Fibroblast of peridontal ligament (primary cell): ENCODE measurements at regions not wholly inside any gene's neighbourhood (a gene's known extent, or its start where the extent isn't known, plus 50 kb on each side); places are given as distances from the start of the nearest gene placed in this dataset.

Experiments
- DNase-seq: peaks from one replicate; pipeline ENCODE4 v3.0.0-alpha.2; 2010; ENCODE audit errors: extremely low read depth

DNA sequence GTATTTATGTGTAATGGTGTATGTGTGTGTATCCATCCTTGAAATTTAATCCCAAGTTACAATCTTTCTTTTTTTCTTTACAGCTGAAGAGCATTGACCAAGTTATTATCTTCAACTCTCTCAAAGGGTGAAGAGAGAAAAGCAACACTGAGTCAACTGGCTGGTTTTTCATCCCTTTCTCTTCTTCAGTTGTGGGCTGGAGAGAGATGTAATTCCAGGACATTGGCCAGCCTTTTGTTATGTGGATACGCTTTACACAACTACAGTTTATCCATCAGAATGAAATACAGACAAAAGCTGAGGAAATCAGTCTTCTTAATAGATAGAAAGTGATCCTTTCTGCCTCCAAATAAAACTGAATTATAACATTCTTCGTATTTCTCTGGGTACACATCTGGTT lies 357.0 kb upstream of the NCAM2 start:
- no peak for DNase-seq

DNA sequence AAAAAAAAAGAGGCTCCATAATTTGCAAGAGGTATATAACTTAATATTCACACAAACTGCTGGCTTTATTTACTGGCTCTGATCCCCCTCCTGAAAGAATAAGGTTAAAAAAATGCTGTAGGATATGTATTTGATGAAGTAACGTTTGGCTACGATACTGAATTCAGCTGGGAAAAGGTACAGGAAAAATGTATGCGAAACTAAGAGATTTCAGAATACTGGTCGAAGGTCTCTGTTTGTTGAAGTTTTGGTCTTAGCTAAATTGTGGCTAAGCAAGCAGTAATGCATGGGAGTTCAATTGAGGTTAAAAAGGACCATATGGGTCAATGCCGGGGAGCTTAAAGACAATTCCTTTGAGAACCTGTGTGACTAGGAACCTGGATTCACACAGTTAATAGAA lies 355.5 kb upstream of the NCAM2 start:
- DNase-seq, result no peak

GRCh38 chr21:20644552-20644951 lies 353.7 kb upstream of the NCAM2 start:
- DNase-seq, result no peak

DNA sequence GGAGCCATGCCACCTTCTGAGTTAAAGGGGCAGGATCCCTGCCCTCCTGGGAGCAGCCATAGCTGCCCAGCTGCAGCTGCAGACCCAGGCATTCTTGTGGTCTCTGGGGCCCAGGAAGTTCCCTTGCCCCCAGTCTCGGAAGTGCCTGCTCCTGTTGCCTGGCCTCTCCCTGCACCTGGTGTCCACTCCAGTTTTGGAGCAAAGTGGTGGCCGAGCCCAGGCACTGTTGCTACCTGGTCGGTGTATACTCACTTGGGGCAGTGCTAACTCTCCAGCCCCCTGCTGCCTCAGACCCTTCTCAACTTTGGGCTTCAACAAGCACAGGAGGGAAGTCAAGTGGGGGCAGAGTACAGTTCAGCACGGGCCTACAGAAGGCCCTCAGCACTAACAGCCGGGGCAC lies 352.9 kb upstream of the NCAM2 start:
- DNase-seq, result no peak

GRCh38 chr21:20646431-20647165 lies 351.6 kb upstream of the NCAM2 start:
- no peak for DNase-seq

DNA sequence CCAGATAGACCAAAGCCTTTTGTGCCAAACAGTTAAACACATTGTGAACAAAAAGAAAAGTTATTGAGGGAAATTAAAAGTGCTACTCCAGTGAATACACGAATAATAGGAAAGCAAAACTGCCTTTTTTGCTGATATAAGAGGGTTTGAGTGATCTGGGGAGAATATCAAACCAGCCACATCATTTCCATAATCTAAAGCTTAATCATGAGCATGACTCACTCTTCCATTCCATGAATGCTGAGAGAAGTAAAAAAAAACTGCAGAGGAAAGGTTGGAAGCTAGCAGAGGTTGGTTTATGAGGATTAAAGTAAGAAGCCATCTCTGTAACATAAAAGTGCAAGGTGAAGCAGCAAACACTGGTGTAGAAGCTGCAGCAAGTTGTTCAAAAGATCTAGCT lies 350.6 kb upstream of the NCAM2 start:
- DNase-seq, result no peak

- no peak for DNase-seq
Measured at GRCh38 chr21:20649231-20649630, 349.0 kb upstream of the NCAM2 start.

DNA sequence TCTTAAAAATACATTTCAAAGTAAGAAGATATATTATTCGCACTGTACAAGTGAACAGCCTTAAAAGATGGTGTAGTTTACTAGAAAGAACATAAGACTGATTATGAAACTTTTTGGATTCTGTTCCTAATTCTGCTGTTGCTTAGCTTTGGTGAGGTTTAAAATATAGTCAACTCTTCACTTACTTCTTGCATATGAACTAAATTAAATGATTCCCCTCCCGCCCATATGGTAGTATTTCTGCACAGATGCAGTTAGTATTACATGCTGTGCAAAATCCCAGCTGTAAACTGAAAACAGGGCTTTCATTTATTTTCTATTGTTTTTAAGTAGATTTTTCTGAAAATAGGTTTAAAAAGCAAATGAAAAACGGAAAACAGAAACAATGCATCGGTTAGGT lies 345.4 kb upstream of the NCAM2 start:
- DNase-seq, result no peak

- no peak for DNase-seq
Measured at GRCh38 chr21:20661246-20661645, 337.0 kb upstream of the NCAM2 start.

DNA sequence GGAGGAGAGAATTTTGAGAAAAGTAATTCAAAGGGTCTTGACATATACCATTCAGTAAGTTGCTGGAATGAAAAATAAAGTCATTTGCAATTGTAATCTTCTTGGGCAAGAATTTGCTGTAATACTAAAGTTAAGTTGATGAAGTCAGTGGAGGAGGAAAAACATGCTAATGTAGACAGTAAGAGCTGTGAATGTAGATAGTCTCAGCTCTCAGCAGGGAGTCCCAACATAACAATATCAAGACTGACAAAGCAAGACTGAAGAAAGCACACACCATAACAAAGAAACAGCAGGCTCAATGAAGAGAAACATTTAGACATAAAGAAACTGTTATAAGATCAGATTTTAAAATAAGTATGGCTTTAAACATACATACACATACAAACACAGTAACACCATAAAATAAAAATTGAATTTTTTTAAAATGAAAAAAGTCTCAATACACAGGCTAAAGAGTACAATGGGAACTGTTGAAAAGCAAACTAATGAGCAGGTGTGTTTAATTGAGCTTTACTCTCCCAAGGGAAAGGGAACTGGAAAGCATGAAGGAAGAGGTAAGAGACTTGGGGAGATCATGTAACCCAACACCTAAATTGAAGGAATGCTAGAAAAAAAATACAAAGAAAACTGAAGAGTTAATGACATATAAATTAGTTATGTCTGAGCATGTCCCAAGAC lies 336.3 kb upstream of the NCAM2 start:
- DNase-seq, result no peak

DNA sequence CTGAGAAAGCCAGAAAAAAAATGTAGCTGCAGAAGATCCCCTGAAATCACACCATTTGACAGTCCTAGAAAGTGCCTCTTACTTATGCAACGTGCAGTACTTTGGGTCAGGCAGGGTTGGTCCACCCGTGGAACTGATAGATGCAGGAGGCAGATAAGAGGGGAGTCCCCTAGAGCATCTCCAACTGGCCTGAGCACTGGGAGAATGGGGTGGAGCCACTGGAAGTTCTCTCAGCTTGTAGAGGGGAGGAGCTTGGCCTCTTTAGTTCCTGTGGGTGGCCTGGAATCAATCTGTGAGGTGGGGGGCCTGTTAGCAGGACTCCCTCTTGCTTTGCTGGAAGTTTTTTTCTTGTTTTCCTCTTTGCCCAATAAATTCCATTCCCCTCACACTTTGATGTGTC lies 335.7 kb upstream of the NCAM2 start:
- DNase-seq, result no peak

- DNase-seq, result no peak
Measured at GRCh38 chr21:20667931-20668330, 330.3 kb upstream of the NCAM2 start.

GRCh38 chr21:20685475-20685874 lies 312.7 kb upstream of the NCAM2 start:
- no peak for DNase-seq

DNA sequence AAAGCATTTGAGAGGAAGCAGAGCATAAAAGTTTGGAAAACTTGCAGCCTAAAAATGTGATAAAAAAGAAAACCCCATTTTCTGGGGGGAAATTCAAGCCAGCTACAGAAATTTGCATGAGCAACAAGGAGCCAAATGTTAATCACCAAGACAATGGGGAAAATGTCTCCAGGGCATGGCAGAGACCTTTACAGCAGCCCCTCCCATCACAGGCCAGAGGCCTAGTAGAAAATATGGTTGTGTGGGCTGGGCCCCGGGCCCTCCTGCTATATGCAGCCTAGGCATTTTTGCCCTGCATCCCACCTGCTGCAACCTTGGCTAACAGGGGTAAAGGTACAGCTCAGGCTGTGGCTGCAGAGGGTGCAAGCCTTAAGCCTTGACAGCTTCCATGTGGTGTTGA lies 299.6 kb upstream of the NCAM2 start:
- DNase-seq, result no peak

GRCh38 chr21:20701235-20701634 lies 297.0 kb upstream of the NCAM2 start:
- no peak for DNase-seq

DNA sequence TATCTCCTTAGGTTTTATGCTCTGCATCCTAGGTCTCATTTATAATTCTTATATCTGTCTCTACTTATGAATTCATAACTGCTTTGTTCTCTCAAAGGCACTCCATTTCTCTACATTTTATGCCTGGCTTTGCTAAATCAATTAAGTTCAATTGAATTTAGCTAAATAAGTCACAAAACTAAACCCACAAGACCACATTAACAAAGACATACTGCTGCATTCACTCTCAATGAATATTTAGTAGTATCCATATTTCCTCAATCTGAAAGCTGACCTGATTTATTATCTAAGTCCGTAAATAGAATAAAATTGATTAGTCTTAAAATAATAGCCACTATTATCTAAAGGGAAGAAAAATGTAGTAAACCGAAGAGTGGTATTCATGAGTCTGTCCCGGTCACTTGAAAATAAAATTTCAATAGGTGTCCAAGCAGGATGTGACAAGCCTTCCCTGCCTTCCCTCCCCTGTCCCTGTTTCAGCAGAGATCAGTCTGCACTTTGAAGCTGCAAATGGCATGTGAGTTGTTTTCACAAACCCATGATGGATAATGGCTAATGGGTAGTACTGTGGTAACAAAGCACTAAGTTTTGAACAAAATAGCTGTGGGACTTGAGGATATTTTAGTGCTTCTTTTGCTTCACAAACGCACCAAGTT lies 295.0 kb upstream of the NCAM2 start:
- no peak for DNase-seq

DNA sequence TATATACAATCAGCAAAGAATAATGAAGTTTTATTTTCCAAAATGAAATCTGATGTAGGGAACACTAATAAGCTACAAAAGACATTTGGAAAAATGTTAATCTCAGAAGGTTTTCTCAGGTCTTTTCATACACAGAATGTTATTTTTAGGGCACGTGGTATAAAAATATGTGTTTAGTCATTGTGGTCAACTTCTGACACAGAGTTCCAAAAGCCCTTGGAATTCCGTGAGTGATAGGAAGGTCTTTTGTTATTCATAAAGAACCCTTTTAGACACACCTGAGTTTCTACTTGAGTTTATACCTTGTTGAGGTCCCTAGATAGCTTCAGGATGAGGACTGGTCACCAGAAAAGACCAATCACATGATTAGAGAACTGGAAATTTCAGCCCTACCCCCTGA lies 277.6 kb upstream of the NCAM2 start:
- no peak for DNase-seq

DNA sequence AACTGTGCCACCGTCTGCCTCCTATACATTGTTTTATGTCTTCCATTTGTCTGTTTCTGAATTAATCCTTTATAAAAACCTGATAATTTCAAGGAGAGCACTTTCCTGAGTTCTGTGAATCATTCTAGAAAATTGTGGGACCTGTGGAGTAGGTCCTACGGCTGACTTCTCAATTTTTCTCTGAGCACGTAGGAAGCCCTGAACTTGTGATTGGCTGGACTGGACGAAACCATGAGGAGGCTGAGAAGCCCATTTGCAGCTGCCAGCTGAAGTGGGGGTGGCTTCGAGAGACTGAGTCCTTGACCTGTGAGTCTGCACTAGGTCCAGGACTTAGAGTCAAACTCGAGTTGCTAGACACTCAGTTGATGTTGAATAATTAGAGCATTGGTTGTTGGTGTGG lies 277.1 kb upstream of the NCAM2 start:
- no peak for DNase-seq

- no peak for DNase-seq
Measured at GRCh38 chr21:20728691-20729090, 269.5 kb upstream of the NCAM2 start.

DNA sequence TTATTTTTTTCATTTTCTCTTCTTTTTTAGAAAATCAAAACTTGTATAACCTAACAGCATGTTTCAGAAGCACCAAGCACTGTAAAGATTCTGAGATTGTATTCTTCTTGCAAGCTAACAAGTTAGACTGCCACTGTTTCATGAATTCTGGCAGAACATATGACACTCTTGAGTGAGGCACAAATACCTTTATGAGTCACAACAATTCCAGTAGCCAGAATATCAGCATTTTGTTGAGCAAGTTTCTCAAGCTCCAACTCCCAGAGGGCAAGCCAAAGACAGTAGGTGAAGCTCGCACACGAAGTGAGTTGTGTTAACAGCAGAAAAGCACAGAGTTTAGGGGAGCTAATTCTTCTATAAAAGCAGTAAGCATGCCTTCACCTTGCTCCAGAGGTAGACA lies 268.8 kb upstream of the NCAM2 start:
- DNase-seq, result no peak

GRCh38 chr21:20730441-20730840 lies 267.8 kb upstream of the NCAM2 start:
- no peak for DNase-seq

GRCh38 chr21:20735257-20735656 lies 263.0 kb upstream of the NCAM2 start:
- DNase-seq, result no peak

- no peak for DNase-seq
Measured at GRCh38 chr21:20737227-20737913, 260.8 kb upstream of the NCAM2 start.
